ENCODE measurements at regions not wholly inside any gene's neighbourhood (a gene's known extent, or its start where the extent isn't known, plus 50 kb on each side); places are given as distances from the start of the nearest gene placed in this dataset.
A peak's percentile ranks its signal among the peaks of the same experiment; 100 is the strongest.

DNA sequence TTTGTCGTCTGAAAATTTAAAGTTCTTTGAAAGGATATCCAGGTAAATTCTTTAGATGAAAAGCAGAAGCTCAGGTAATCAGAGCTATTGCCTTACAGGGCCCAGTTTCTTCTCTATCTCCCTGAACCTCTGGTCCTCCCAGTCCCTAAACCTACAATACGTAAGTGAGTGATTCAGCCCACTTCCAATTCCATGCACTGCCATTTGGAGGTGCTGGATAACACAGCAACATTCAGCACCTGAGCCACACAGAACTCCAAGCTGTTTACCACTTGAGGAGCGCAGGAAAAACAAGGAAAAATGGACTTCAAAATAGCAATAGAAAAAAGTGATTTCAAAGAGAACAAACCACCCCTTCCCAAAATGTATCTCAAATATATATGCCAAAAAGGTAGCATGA lies 105.0 kb upstream of the DNAJC10 start:
- Histone ChIP-seq H3K27me3 (no peaks in the 10 kb centered on the region), H3K27ac (no peak overlapping the region), H3K4me1 (no peaks in the 10 kb centered on the region), H3K4me3 (no peak overlapping the region), H3K9me3 (no peaks in the 10 kb centered on the region), H3K36me3 (no peaks in the 10 kb centered on the region)
- intact Hi-C loops (cut with DNase I): loop anchor here in 1 of 10 donors (10.0 kb wide), 1 partner anchor 166 kb away; no protein-coding TSS in a partner anchor
- 92 to 95% (median 93%) methylated on average over 3 of the region's 3 CpGs for WGBS, 4 donors
- no peak for ATAC-seq
- DNase-seq: no peak
- no peak for TF ChIP-seq POLR2A (IDR thresholded peaks at IDR 0.05)
- TF ChIP-seq, protein P1, sequence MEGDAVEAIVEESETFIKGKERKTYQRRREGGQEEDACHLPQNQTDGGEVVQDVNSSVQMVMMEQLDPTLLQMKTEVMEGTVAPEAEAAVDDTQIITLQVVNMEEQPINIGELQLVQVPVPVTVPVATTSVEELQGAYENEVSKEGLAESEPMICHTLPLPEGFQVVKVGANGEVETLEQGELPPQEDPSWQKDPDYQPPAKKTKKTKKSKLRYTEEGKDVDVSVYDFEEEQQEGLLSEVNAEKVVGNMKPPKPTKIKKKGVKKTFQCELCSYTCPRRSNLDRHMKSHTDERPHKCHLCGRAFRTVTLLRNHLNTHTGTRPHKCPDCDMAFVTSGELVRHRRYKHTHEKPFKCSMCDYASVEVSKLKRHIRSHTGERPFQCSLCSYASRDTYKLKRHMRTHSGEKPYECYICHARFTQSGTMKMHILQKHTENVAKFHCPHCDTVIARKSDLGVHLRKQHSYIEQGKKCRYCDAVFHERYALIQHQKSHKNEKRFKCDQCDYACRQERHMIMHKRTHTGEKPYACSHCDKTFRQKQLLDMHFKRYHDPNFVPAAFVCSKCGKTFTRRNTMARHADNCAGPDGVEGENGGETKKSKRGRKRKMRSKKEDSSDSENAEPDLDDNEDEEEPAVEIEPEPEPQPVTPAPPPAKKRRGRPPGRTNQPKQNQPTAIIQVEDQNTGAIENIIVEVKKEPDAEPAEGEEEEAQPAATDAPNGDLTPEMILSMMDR (IDR thresholded peaks at IDR 0.05): no peak

DNA sequence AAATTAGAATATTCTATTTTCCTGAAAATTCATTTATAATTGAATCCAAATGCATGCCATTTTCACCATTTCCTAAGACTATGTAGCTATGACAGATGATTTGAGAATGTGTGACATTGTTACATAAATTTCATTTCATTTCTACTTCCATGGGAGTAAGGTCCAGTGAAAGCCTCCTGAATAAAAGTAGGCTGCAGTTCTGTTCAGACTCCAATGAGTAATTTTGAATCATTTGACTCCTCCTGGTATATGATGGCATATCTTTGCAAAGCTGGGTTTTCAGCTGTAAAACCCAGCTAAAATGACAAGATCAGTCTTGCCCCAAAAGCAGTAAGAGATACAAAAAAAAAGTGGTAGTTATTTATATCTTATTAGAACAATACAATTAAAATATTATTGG lies 101.0 kb upstream of the DNAJC10 start:
- H3K4me3 ChIP-seq: no peak overlapping the region
- H3K36me3 ChIP-seq: no peaks in the 10 kb centered on the region
- peaks cover 0 to 20% (median 2%) of the 10 kb centered on the region in 12 donors for H3K4me1 ChIP-seq
- ATAC-seq: no peak
- H3K27me3 ChIP-seq: no peaks in the 10 kb centered on the region
- no peak overlapping the region for H3K27ac ChIP-seq
- intact Hi-C loops (cut with DNase I): loop anchor here in 1 of 10 donors (10.0 kb wide), 1 partner anchor 170 kb away; no protein-coding TSS in a partner anchor
- no peak for DNase-seq
- H3K9me3 ChIP-seq: peaks cover 0 to 3% (median 0%) of the 10 kb centered on the region in 12 donors
- no peak for TF ChIP-seq POLR2A (IDR thresholded peaks at IDR 0.05)
- TF ChIP-seq, protein P1 (IDR thresholded peaks at IDR 0.05): no peak

- TF ChIP-seq, protein P1 (IDR thresholded peaks at IDR 0.05): no peak
- no peak for TF ChIP-seq POLR2A (IDR thresholded peaks at IDR 0.05)
- WGBS, 4 donors: 47 to 66% (median 60%) methylated on average over 3 of the region's 3 CpGs
- peak in 3 of 4 donors; percentile 18 to 30 (median 29) for ATAC-seq
- peaks cover 0 to 20% (median 2%) of the 10 kb centered on the region in 12 donors for H3K4me1 ChIP-seq
- peak overlapping the region in 1 of 12 donors; percentile 42 for H3K27ac ChIP-seq
- DNase-seq: no peak
- intact Hi-C loops (cut with DNase I): loop anchor here in 1 of 10 donors (10.0 kb wide), 1 partner anchor 172 kb away; no protein-coding TSS in a partner anchor
- no peak overlapping the region for H3K4me3 ChIP-seq
- H3K9me3 ChIP-seq: peaks cover 0 to 3% (median 0%) of the 10 kb centered on the region in 12 donors
- no peaks in the 10 kb centered on the region for H3K27me3 ChIP-seq
- no peaks in the 10 kb centered on the region for H3K36me3 ChIP-seq
Measured at GRCh38 chr2:182616471-182617393, 99.3 kb upstream of the DNAJC10 start.

DNA sequence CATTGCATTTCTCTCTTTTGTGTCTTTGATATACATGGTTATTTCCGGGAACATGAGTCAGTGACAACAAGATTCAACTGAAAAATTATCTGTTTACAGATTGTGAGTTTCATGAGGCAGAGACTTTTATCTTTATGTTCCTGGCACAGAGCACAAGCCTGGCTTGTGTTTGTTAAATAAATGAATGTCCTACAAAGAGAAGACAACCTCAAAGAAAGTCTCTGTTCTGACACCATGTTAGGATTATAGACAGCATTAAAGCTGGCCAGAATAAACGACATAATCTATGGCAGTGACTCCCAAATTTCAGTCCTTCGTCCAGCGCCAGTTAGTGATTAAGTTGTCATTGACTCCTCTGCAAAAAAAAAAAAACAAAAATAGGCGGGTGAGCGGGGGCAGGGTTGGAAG lies 97.4 kb upstream of the DNAJC10 start:
- Histone ChIP-seq H3K9me3 (peaks cover 0 to 3% (median 0%) of the 10 kb centered on the region in 12 donors), H3K36me3 (no peaks in the 10 kb centered on the region), H3K4me3 (no peak overlapping the region), H3K4me1 (peaks cover 0 to 31% (median 5%) of the 10 kb centered on the region in 12 donors), H3K27me3 (no peaks in the 10 kb centered on the region), H3K27ac (peak overlapping the region in 7 of 12 donors; percentile 8 to 56 (median 25))
- TF ChIP-seq POLR2A (IDR thresholded peaks at IDR 0.05): no peak
- TF ChIP-seq, protein P1 (IDR thresholded peaks at IDR 0.05): no peak
- no peak for DNase-seq
- ATAC-seq: peak; percentile 38 to 69 (median 62)
- intact Hi-C loops (cut with DNase I): loop anchor here in 1 of 10 donors (10.0 kb wide), 1 partner anchor 174 kb away; no protein-coding TSS in a partner anchor
- WGBS, 4 donors: 42 to 48% (median 48%) methylated on average over 6 of the region's 6 CpGs
